Activated CD4-positive, alpha-beta T cell treated with anti-CD3 and anti-CD28 coated beads, Interleukin-2, amount 10 ng/mL, durations not matched to agents 24 days and 14 days (primary cell): ENCODE measurements at regions not wholly inside any gene's neighbourhood (a gene's known extent, or its start where the extent isn't known, plus 50 kb on each side); places are given as distances from the start of the nearest gene placed in this dataset.
"Not testable (repeated sequence)": the region's sequence is repeated elsewhere in the genome, so short reads cannot be mapped to it uniquely, and the experiment has no call there.

Source experiments
- DNase-seq: peaks from one replicate; pipeline ENCODE4 v3.0.0; 2022
- H3K27ac Mint-ChIP-seq: one replicate; pipeline ENCODE4 v1.8.0; 2022; ENCODE audit warnings: mild to moderate bottlenecking, mixed read lengths
- H3K27me3 Mint-ChIP-seq: one replicate; pipeline ENCODE4 v1.8.0; 2022; ENCODE audit warnings: mixed read lengths
- H3K36me3 Mint-ChIP-seq: one replicate; pipeline ENCODE4 v1.8.0; 2022; ENCODE audit warnings: low read depth, mild to moderate bottlenecking, mixed read lengths
- H3K4me1 Mint-ChIP-seq: one replicate; pipeline ENCODE4 v1.8.0; 2021; ENCODE audit warnings: mixed read lengths
- H3K4me3 Mint-ChIP-seq: one replicate; pipeline ENCODE4 v1.8.0; 2022; ENCODE audit warnings: mild to moderate bottlenecking, moderate library complexity, mixed read lengths
- H3K9me3 Mint-ChIP-seq: one replicate; pipeline ENCODE4 v1.8.0; 2021; ENCODE audit warnings: mixed read lengths
- intact Hi-C: fragments of 100-400 bp; cut with micrococcal nuclease; formaldehyde crosslinking; loops from one replicate; pipeline ENCODE4 v1.15.1; 2023

DNA sequence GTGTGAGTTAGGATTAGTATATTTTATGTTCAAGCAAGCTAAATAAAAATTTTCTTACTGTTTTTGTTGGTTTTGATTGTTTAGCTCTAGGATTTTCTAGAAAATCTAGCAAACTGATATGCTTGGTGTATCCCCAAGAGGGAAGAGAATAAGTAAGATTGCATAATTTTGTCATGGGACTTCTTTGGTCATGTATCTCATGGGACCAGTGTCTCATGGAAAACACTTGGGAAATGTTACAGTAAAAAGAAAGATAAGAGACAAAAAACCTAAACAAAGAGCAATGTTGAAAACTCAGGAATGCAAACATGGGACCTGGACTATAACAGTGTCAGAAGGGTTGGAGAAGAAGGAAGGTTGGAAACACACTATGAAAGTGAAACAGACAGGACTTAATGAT is 119.4 kb downstream of the TLR4 start:
- Mint-ChIP-seq H3K27me3 (peaks cover 44% of the 10 kb centered on the region), H3K4me1 (peaks cover 22% of the 10 kb centered on the region), H3K9me3 (peaks cover 16% of the 10 kb centered on the region), H3K27ac (no peak overlapping the region), H3K4me3 (no peak overlapping the region), H3K36me3 (no peaks in the 10 kb centered on the region)
- intact Hi-C loops, result no loop called here
- no peak for DNase-seq

- Mint-ChIP-seq H3K36me3 (no peaks in the 10 kb centered on the region), H3K27me3 (peaks cover 48% of the 10 kb centered on the region), H3K4me1 (peaks cover 22% of the 10 kb centered on the region), H3K4me3 (peak overlapping the region; percentile 16), H3K27ac (peak overlapping the region; percentile 79), H3K9me3 (peaks cover 10% of the 10 kb centered on the region)
- DNase-seq, result peak; percentile 88
- intact Hi-C loops, result loop anchor here (1.0 kb wide), 1 partner anchor 42 kb away; no protein-coding TSS in a partner anchor
These were observed 121.6 kb downstream of the TLR4 start for GRCh38 chr9:117825609-117826347.

- no peak overlapping the region for H3K27ac Mint-ChIP-seq
- intact Hi-C loops, result loop anchor here (1.0 kb wide), 1 partner anchor 44 kb away; no protein-coding TSS in a partner anchor
- H3K36me3 Mint-ChIP-seq, result no peaks in the 10 kb centered on the region
- no peak overlapping the region for H3K4me3 Mint-ChIP-seq
- H3K4me1 Mint-ChIP-seq, result peaks cover 22% of the 10 kb centered on the region
- DNase-seq, result no peak
- H3K27me3 Mint-ChIP-seq, result peaks cover 42% of the 10 kb centered on the region
- peaks cover 10% of the 10 kb centered on the region for H3K9me3 Mint-ChIP-seq
These were observed 122.6 kb downstream of the TLR4 start for GRCh38 chr9:117826837-117827236.

DNA sequence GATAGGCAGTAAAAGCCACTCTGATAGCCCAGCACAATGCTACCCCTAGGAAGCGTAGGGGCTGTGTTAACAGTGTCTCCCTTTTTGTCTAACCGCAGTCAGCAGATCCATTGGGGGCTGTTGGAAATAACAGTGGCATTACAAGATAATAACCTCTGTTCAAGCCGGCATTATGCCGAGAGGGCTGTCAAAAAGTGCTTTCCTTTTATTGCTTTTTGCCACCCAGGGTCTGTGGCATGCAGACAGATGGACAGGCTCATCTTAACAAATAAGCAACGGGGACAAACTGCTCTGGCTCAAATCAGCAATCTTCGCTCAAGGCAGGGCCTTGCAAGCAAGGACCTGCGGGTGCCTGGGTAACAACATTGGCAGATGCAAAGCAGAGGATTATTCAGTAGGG is 123.3 kb downstream of the TLR4 start:
- H3K27me3 Mint-ChIP-seq, result peaks cover 41% of the 10 kb centered on the region
- DNase-seq, result no peak
- no peak overlapping the region for H3K4me3 Mint-ChIP-seq
- H3K36me3 Mint-ChIP-seq, result no peaks in the 10 kb centered on the region
- peaks cover 10% of the 10 kb centered on the region for H3K9me3 Mint-ChIP-seq
- H3K27ac Mint-ChIP-seq, result no peak overlapping the region
- intact Hi-C loops, result no loop called here
- H3K4me1 Mint-ChIP-seq, result peaks cover 22% of the 10 kb centered on the region

GRCh38 chr9:117828466-117828865 is 124.3 kb downstream of the TLR4 start:
- Mint-ChIP-seq H3K4me3 (no peak overlapping the region), H3K27me3 (peaks cover 36% of the 10 kb centered on the region), H3K27ac (no peak overlapping the region), H3K36me3 (no peaks in the 10 kb centered on the region), H3K9me3 (peaks cover 10% of the 10 kb centered on the region), H3K4me1 (peaks cover 20% of the 10 kb centered on the region)
- DNase-seq, result no peak
- intact Hi-C loops, result no loop called here

DNA sequence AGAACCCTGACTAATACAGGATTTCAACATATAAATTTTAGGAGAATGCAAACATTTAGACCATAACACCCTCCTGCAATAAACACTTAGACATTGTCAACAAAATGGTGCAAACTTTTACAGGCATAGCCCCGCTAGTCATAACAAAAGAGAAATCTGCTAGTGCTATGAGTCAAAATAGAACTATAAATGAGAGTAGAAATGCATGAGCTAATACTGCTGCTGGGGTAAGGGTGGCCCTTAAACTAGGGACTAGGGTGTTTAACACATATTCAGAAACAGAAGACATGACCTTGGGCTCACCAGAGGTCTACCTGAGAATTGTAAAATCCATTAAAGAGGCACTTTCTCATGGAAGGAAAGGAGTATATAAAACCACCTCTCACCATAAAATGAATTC is 131.6 kb downstream of the TLR4 start:
- no peak for DNase-seq

GRCh38 chr9:117839862-117840261 is 135.7 kb downstream of the TLR4 start:
- Mint-ChIP-seq H3K9me3 (no peaks in the 10 kb centered on the region), H3K36me3 (no peaks in the 10 kb centered on the region), H3K4me1 (peaks cover 2% of the 10 kb centered on the region), H3K27ac (no peak overlapping the region), H3K27me3 (peaks cover 12% of the 10 kb centered on the region), H3K4me3 (no peak overlapping the region)
- intact Hi-C loops, result no loop called here
- DNase-seq, result no peak

More for the DNA sequence above, 131.6 kb downstream of the TLR4 start:
- Mint-ChIP-seq H3K9me3 (no peaks in the 10 kb centered on the region), H3K4me3 (no peak overlapping the region), H3K27me3 (peaks cover 8% of the 10 kb centered on the region), H3K4me1 (peaks cover 2% of the 10 kb centered on the region), H3K27ac (no peak overlapping the region), H3K36me3 (no peaks in the 10 kb centered on the region)
- intact Hi-C loops, result no loop called here

DNA sequence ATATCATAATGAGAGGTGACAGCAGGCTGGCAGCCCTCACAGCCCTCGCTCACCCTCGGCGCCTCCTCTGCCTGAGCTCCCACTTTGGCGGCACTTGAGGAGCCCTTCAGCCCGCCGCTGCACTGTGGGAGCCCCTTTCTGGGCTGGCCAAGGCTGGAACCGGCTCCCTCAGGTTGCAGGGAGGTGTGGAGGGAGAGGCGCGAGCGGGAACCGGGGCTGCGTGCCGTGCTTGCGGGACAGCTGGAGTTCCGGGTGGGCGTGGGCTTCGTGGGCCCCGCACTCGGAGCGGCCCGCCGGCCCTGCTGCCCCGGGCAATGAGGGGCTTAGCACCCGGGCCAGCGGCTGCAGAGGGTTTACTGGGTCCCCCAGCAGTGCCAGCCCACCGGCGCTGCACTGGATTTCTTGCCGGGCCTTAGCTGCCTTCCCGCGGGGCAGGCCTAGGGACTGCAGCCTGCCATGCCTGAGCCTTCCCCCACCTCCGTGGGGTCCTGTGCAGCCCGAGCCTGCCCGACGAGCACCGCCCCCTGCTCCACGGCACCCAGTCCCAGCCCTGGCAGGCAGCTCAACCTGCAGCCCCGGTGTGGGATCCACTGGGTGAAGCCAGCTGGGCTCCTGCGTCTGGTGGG is 147.7 kb downstream of the TLR4 start:
- H3K9me3 Mint-ChIP-seq, H3K27me3 Mint-ChIP-seq, DNase-seq, H3K4me1 Mint-ChIP-seq, intact Hi-C loops, H3K4me3 Mint-ChIP-seq, H3K27ac Mint-ChIP-seq, H3K36me3 Mint-ChIP-seq: not testable (repeated sequence)

DNA sequence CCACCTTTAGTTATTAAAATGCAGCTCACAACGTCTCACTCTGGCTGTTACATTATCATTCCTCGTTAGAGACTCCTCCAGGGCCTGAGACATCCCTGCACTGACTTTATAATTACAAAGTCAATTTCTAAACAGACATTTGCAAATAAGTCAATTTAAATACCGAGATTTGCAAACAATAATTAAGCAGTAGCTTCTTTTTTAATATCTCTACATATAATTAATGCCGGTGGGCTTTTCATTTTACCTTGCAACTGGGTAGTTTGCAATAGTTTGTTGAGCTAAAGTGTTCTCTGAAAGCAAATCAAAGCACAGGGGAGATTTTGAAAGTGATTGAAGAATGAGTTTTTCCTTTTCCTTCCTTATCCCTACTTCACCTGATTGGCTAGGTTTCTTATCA is 154.4 kb downstream of the TLR4 start:
- H3K27ac Mint-ChIP-seq, result no peak overlapping the region
- H3K27me3 Mint-ChIP-seq, result no peaks in the 10 kb centered on the region
- H3K36me3 Mint-ChIP-seq, result no peaks in the 10 kb centered on the region
- DNase-seq, result no peak
- no peaks in the 10 kb centered on the region for H3K4me1 Mint-ChIP-seq
- H3K9me3 Mint-ChIP-seq, result no peaks in the 10 kb centered on the region
- intact Hi-C loops, result no loop called here
- no peak overlapping the region for H3K4me3 Mint-ChIP-seq

GRCh38 chr9:117860849-117861248 is 156.6 kb downstream of the TLR4 start:
- intact Hi-C loops, result no loop called here
- Mint-ChIP-seq H3K27ac (no peak overlapping the region), H3K36me3 (no peaks in the 10 kb centered on the region), H3K4me3 (no peak overlapping the region), H3K27me3 (no peaks in the 10 kb centered on the region), H3K4me1 (no peaks in the 10 kb centered on the region), H3K9me3 (no peaks in the 10 kb centered on the region)
- DNase-seq, result no peak

- no peaks in the 10 kb centered on the region for H3K27me3 Mint-ChIP-seq
- H3K4me3 Mint-ChIP-seq, result no peak overlapping the region
- no peak overlapping the region for H3K27ac Mint-ChIP-seq
- no peaks in the 10 kb centered on the region for H3K9me3 Mint-ChIP-seq
- DNase-seq, result no peak
- H3K4me1 Mint-ChIP-seq, result no peaks in the 10 kb centered on the region
- intact Hi-C loops, result no loop called here
- H3K36me3 Mint-ChIP-seq, result no peaks in the 10 kb centered on the region
These were observed 160.3 kb downstream of the TLR4 start for GRCh38 chr9:117864385-117865057.

- Mint-ChIP-seq H3K27me3 (no peaks in the 10 kb centered on the region), H3K4me1 (no peaks in the 10 kb centered on the region), H3K9me3 (no peaks in the 10 kb centered on the region), H3K36me3 (no peaks in the 10 kb centered on the region), H3K27ac (no peak overlapping the region), H3K4me3 (no peak overlapping the region)
- DNase-seq, result no peak
- intact Hi-C loops, result no loop called here
These were observed 164.4 kb downstream of the TLR4 start for GRCh38 chr9:117868594-117868993.

GRCh38 chr9:117869287-117869686 is 165.1 kb downstream of the TLR4 start:
- no peaks in the 10 kb centered on the region for H3K27me3 Mint-ChIP-seq
- H3K9me3 Mint-ChIP-seq, result no peaks in the 10 kb centered on the region
- H3K4me3 Mint-ChIP-seq, result no peak overlapping the region
- H3K4me1 Mint-ChIP-seq, result no peaks in the 10 kb centered on the region
- no peak for DNase-seq
- intact Hi-C loops, result no loop called here
- H3K36me3 Mint-ChIP-seq, result no peaks in the 10 kb centered on the region
- H3K27ac Mint-ChIP-seq, result no peak overlapping the region

- DNase-seq, result no peak
- Mint-ChIP-seq H3K27ac (no peak overlapping the region), H3K4me3 (no peak overlapping the region), H3K27me3 (no peaks in the 10 kb centered on the region), H3K36me3 (no peaks in the 10 kb centered on the region), H3K4me1 (no peaks in the 10 kb centered on the region), H3K9me3 (no peaks in the 10 kb centered on the region)
- intact Hi-C loops, result no loop called here
These were observed 165.5 kb downstream of the TLR4 start for GRCh38 chr9:117869712-117870111.
